BJ (cell line): ENCODE measurements at regions not wholly inside any gene's neighbourhood (a gene's known extent, or its start where the extent isn't known, plus 50 kb on each side); places are given as distances from the start of the nearest gene placed in this dataset.

Experiments used
- CTCF ChIA-PET: fragments of 350-600 bp; formaldehyde crosslinking; extraction: SDS; loops from one replicate; lab custom pipeline; 2021; ENCODE audit warnings: antibody characterized with exemption, inconsistent platforms; lab: Yijun Ruan, JAX
- POLR2A ChIA-PET: fragments of 300-600 bp; sonication (Branson Sonifier 250); formaldehyde crosslinking; extraction: SDS; loops from one replicate; lab custom pipeline; 2021; ENCODE audit warnings: antibody characterized with exemption; lab: Charles Lee
- DNase-seq: peaks from one replicate; pipeline ENCODE4 v3.0.0-alpha.2; 2011; ENCODE audit warnings: low read depth
- H3K27me3 ChIP-seq: 2 replicates; pipeline ENCODE4 v1.6.0; 2011; ENCODE audit warnings: low read length; ENCODE audit not compliant: control insufficient read depth, insufficient read depth
- H3K36me3 ChIP-seq: 2 replicates; pipeline ENCODE4 v1.5.1; 2011; ENCODE audit warnings: low read length; ENCODE audit not compliant: control insufficient read depth, insufficient read depth
- H3K4me3 ChIP-seq: 2 replicates; pipeline ENCODE4 v1.5.1; 2011; ENCODE audit warnings: low read depth, mild to moderate bottlenecking, control low read depth, low read length
- CTCF ChIP-seq: IDR thresholded peaks from 2 replicates; pipeline ENCODE4 v1.5.1; 2011; ENCODE audit warnings: low read depth, mild to moderate bottlenecking, control low read depth, inconsistent platforms, low read length, moderate library complexity; ENCODE audit not compliant: insufficient read depth

DNA sequence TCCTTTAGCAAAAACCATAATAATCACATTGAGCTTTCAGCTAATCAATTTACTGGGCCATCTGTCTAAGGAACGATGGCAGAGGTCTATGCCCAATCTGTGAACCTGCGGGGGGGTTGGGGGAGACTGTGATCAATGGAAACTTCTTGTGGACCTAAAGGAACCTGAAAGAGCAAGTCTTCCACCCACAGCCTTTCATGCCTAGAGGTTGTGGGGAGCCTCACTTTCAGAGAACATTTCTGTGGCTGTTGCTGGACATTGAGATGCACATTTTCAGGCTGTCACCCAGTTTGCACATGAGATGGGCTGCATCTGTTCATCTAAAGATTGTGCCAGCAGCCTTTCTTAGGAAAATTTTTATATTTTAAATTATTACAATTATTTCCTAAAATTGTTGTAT is 310.0 kb upstream of the SPTLC3 start:
- Histone ChIP-seq H3K27me3 (no peaks in the 10 kb centered on the region), H3K36me3 (no peaks in the 10 kb centered on the region), H3K4me3 (no peak overlapping the region)
- CTCF ChIA-PET: no interaction called here
- POLR2A ChIA-PET: no interaction called here
- no peak for TF ChIP-seq CTCF
- DNase-seq: no peak

DNA sequence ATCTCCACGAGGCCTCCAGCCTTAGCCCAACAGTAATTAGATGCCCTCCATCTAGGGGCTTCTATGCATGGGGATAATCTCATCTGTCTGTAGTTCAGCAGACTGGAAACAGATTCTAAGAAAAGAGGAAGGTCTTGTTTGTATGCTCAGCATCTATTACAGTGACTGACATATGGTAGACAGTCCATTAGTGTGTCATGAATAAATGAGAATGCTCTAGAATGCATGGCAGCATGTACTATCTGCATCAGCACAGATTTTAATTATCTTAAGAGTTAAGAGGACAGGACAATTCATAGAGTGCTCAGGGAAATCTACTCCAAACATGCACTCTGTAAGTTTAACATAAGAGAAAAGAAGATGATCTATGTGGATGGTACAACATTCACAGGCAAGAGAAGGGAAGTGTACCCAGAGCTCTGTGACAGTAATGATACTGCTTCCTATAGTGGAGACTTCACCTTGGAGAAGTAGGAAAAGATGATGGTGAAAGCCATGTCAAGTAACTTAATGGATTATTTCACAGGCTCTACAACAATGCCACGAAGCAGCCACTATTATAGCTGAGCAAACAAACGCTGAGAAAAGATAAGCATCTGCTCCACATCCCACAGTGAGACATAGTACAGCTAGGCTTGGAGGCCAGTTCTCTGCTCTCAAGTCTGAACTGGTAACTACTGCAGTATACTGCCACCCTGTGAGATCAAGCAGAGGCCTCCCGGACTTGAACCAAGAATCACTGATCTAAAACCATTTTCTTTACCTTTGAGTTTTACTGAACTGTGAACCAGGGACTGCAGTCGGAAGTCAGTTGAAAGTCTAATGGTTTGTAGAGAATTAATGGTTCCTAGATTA is 309.2 kb upstream of the SPTLC3 start:
- DNase-seq: no peak
- POLR2A ChIA-PET: no interaction called here
- CTCF ChIA-PET: no interaction called here
- Histone ChIP-seq H3K4me3 (no peak overlapping the region), H3K36me3 (no peaks in the 10 kb centered on the region), H3K27me3 (no peaks in the 10 kb centered on the region)
- no peak for TF ChIP-seq CTCF

DNA sequence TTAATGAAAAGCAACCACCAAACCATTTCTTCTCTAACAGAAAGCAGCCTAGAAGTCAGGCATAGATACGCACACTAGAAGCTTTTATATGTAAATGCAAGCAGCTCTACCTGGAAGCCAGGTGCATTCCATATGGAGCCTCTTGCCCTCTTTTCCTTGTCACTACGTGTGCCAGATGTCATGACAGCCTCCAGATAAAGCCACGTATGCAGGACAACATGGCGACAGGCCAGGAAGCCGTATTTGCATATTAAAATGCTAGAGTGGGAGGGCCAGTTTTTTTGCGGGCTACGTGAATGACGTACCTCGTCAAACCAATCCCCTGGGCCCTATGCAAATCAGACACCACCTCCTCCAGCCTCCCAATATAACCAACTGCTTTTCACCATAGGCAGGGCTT is 308.1 kb upstream of the SPTLC3 start:
- no peak for DNase-seq
- TF ChIP-seq CTCF: no peak
- Histone ChIP-seq H3K4me3 (no peak overlapping the region), H3K36me3 (no peaks in the 10 kb centered on the region), H3K27me3 (no peaks in the 10 kb centered on the region)
- ChIA-PET CTCF (no interaction called here), POLR2A (no interaction called here)

- CTCF ChIA-PET: interaction anchor here (0.6 kb wide), 1 partner anchor 68 kb away, joined by 3 read pairs; no protein-coding TSS in a partner anchor
These were observed 306.5 kb upstream of the SPTLC3 start for GRCh38 chr20:12702312-12702711.

GRCh38 chr20:12715371-12715770 is 293.4 kb upstream of the SPTLC3 start:
- POLR2A ChIA-PET: no interaction called here
- TF ChIP-seq CTCF: no peak
- H3K4me3 ChIP-seq: no peak overlapping the region
- no peaks in the 10 kb centered on the region for H3K27me3 ChIP-seq
- CTCF ChIA-PET: no interaction called here
- H3K36me3 ChIP-seq: no peaks in the 10 kb centered on the region
- DNase-seq: no peak

More at GRCh38 chr20:12702312-12702711, 306.5 kb upstream of the SPTLC3 start:
- no peaks in the 10 kb centered on the region for H3K27me3 ChIP-seq
- no peak for TF ChIP-seq CTCF
- no peaks in the 10 kb centered on the region for H3K36me3 ChIP-seq
- no peak overlapping the region for H3K4me3 ChIP-seq
- no peak for DNase-seq
- POLR2A ChIA-PET: no interaction called here
